ENCODE measurements at regions not wholly inside any gene's neighbourhood (a gene's known extent, or its start where the extent isn't known, plus 50 kb on each side); places are given as distances from the start of the nearest gene placed in this dataset.
"Not testable (repeated sequence)": the region's sequence is repeated elsewhere in the genome, so short reads cannot be mapped to it uniquely, and the experiment has no call there.

DNA sequence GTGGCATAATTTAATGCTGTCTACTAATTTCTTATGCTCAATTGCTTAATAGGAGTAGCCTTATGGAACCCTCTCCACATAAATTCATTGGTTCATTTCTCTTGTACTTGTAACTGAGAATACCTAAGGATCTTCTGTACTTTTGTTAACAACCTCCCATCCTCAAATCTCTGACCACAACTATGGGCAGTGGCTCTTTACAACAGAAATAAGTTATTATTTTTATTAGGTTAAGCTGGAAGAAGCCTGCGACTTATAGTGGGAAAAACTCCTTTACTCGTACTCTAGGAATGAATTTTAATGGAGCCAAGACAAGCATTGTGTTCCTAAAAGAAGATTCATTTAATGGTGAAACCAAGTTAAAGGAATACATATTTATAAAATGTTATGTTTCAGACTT is 337.1 kb upstream of the CTSO start:
- ChIA-PET POLR2A (ENCODE audit: unreplicated experiment) (no interaction called here), CTCF (no interaction called here)
- H3K9me3 ChIP-seq (ENCODE audit: insufficient read depth, low read depth) = no peaks in the 10 kb centered on the region
- no peaks in the 10 kb centered on the region for H3K27me3 ChIP-seq (ENCODE audit: insufficient read depth, low read depth)
- TF ChIP-seq EZH2 (IDR thresholded peaks at IDR 0.05; ENCODE audit: low read depth) = no peak
- TF ChIP-seq, protein P1, sequence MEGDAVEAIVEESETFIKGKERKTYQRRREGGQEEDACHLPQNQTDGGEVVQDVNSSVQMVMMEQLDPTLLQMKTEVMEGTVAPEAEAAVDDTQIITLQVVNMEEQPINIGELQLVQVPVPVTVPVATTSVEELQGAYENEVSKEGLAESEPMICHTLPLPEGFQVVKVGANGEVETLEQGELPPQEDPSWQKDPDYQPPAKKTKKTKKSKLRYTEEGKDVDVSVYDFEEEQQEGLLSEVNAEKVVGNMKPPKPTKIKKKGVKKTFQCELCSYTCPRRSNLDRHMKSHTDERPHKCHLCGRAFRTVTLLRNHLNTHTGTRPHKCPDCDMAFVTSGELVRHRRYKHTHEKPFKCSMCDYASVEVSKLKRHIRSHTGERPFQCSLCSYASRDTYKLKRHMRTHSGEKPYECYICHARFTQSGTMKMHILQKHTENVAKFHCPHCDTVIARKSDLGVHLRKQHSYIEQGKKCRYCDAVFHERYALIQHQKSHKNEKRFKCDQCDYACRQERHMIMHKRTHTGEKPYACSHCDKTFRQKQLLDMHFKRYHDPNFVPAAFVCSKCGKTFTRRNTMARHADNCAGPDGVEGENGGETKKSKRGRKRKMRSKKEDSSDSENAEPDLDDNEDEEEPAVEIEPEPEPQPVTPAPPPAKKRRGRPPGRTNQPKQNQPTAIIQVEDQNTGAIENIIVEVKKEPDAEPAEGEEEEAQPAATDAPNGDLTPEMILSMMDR (conservative IDR thresholded peaks at IDR 0.05) = no peak
- H3K36me3 ChIP-seq (ENCODE audit: low read depth) = no peaks in the 10 kb centered on the region
- BruUV-seq (replicated peaks) = no TSS peak
- H3K4me2 ChIP-seq = no peak overlapping the region
- H3K4me1 ChIP-seq (replicated peaks; ENCODE audit: insufficient read depth) = no peaks in the 10 kb centered on the region
- no peak overlapping the region for H3K27ac ChIP-seq
- no peak for DNase-seq
- H2AFZ ChIP-seq = no peak overlapping the region
- no peak overlapping the region for H3K4me3 ChIP-seq
- H3K9me2 ChIP-seq (ENCODE audit: insufficient read depth) = no peaks in the 10 kb centered on the region
- intact Hi-C loops (cut with micrococcal nuclease; ENCODE audit: unreplicated experiment) = loop anchor here (5.0 kb wide), 1 partner anchor 481 kb away; no protein-coding TSS in a partner anchor
- H3K79me2 ChIP-seq (ENCODE audit: low read depth) = no peaks in the 10 kb centered on the region
- H3F3A ChIP-seq (ENCODE audit: insufficient read depth, low read depth) = no peaks in the 10 kb centered on the region
- H4K20me1 ChIP-seq (ENCODE audit: insufficient read depth) = no peaks in the 10 kb centered on the region

DNA sequence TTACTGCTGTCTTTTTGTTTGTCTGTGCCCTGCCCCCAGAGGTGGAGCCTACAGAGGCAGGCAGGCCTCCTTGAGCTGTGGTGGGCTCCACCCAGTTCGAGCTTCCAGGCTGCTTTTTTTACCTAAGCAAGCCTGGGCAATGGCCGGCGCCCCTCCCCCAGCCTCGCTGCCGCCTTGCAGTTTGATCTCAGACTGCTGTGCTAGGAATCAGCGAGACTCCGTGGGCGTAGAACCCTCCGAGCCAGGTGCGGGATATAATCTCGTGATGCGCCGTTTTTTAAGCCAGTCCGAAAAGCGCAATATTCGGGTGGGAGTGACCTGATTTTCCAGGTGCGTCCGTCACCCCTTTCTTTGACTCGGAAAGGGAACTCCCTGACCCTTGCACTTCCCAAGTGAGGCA is 336.4 kb upstream of the CTSO start:
- intact Hi-C loops (cut with micrococcal nuclease; ENCODE audit: unreplicated experiment) = loop anchor here (5.0 kb wide), 1 partner anchor 482 kb away; no protein-coding TSS in a partner anchor
- H3K27me3 ChIP-seq (ENCODE audit: insufficient read depth, low read depth); H3K4me2 ChIP-seq; H3K9me2 ChIP-seq (ENCODE audit: insufficient read depth); DNase-seq; CTCF ChIA-PET; H3K27ac ChIP-seq; POLR2A ChIA-PET (ENCODE audit: unreplicated experiment); H3K36me3 ChIP-seq (ENCODE audit: low read depth); H3K4me3 ChIP-seq; BruUV-seq (replicated peaks); H3F3A ChIP-seq (ENCODE audit: insufficient read depth, low read depth); H3K4me1 ChIP-seq (replicated peaks; ENCODE audit: insufficient read depth); H3K9me3 ChIP-seq (ENCODE audit: insufficient read depth, low read depth); H4K20me1 ChIP-seq (ENCODE audit: insufficient read depth); H3K79me2 ChIP-seq (ENCODE audit: low read depth); H2AFZ ChIP-seq: not testable (repeated sequence)

DNA sequence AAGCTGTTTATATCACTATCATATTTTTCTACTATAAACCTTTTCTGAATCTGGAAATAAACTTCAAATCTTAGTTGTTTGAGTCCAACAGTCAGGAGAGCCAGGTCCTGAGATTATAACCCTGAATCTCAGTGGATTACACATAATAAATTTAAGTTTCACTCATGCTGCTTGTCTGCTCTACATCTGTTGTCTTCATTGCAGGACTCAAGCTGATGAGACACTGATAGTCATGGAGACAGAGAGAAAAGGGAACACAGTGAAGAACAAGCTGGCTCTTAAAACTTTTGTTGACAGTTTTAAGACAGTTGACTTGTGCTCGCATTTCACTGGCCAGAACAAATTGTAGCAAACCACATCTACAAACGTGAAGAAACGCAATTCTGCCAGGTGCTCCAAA is 327.0 kb upstream of the CTSO start:
- H3K4me1 ChIP-seq (replicated peaks; ENCODE audit: insufficient read depth) = no peaks in the 10 kb centered on the region
- POLR2A ChIA-PET (ENCODE audit: unreplicated experiment) = no interaction called here
- no peak overlapping the region for H3K27ac ChIP-seq
- H3F3A ChIP-seq (ENCODE audit: insufficient read depth, low read depth) = no peaks in the 10 kb centered on the region
- H3K9me3 ChIP-seq (ENCODE audit: insufficient read depth, low read depth) = no peaks in the 10 kb centered on the region
- no peak overlapping the region for H3K4me3 ChIP-seq
- no peaks in the 10 kb centered on the region for H4K20me1 ChIP-seq (ENCODE audit: insufficient read depth)
- no peak overlapping the region for H2AFZ ChIP-seq
- CTCF ChIA-PET = no interaction called here
- no peak for TF ChIP-seq EZH2 (IDR thresholded peaks at IDR 0.05; ENCODE audit: low read depth)
- TF ChIP-seq, protein P1 (conservative IDR thresholded peaks at IDR 0.05) = no peak
- no peaks in the 10 kb centered on the region for H3K27me3 ChIP-seq (ENCODE audit: insufficient read depth, low read depth)
- H3K9me2 ChIP-seq (ENCODE audit: insufficient read depth) = no peaks in the 10 kb centered on the region
- no peaks in the 10 kb centered on the region for H3K79me2 ChIP-seq (ENCODE audit: low read depth)
- no peaks in the 10 kb centered on the region for H3K36me3 ChIP-seq (ENCODE audit: low read depth)
- no peak overlapping the region for H3K4me2 ChIP-seq
- BruUV-seq (replicated peaks) = no TSS peak
- intact Hi-C loops (cut with micrococcal nuclease; ENCODE audit: unreplicated experiment) = no loop called here
- DNase-seq = no peak

DNA sequence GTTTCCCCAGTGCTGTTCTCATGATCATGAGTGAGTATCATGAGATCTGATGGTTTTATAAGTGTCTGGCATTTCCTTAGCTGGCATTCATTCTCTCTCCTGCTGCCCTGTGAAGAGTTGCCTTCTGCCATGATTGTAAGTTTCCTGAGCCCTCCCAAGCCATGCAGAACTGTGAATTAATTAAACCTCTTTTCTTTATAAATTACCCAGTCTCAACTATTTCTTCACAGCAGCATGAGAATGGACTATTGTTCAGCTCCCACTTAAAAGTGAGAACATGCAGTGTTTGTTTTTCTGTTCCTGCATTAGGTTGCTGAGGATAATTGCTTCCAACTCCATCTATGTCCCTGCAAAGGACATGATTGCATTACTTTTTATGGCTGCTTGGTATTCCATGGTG is 311.7 kb upstream of the CTSO start:
- CTCF ChIA-PET = no interaction called here
- no peak overlapping the region for H3K4me3 ChIP-seq
- POLR2A ChIA-PET (ENCODE audit: unreplicated experiment) = no interaction called here
- intact Hi-C loops (cut with micrococcal nuclease; ENCODE audit: unreplicated experiment) = no loop called here
- H3K27me3 ChIP-seq (ENCODE audit: insufficient read depth, low read depth) = no peaks in the 10 kb centered on the region
- BruUV-seq (replicated peaks) = no TSS peak
- H4K20me1 ChIP-seq (ENCODE audit: insufficient read depth) = no peaks in the 10 kb centered on the region
- no peak for TF ChIP-seq EZH2 (IDR thresholded peaks at IDR 0.05; ENCODE audit: low read depth)
- TF ChIP-seq, protein P1 (conservative IDR thresholded peaks at IDR 0.05) = no peak
- H2AFZ ChIP-seq = no peak overlapping the region
- no peaks in the 10 kb centered on the region for H3K4me1 ChIP-seq (replicated peaks; ENCODE audit: insufficient read depth)
- H3K36me3 ChIP-seq (ENCODE audit: low read depth) = no peaks in the 10 kb centered on the region
- no peak for DNase-seq
- no peaks in the 10 kb centered on the region for H3K79me2 ChIP-seq (ENCODE audit: low read depth)
- H3K9me2 ChIP-seq (ENCODE audit: insufficient read depth) = no peaks in the 10 kb centered on the region
- no peak overlapping the region for H3K27ac ChIP-seq
- H3F3A ChIP-seq (ENCODE audit: insufficient read depth, low read depth) = no peaks in the 10 kb centered on the region
- no peaks in the 10 kb centered on the region for H3K9me3 ChIP-seq (ENCODE audit: insufficient read depth, low read depth)
- H3K4me2 ChIP-seq = no peak overlapping the region
